ENCODE measurements at regions not wholly inside any gene's neighbourhood (a gene's known extent, or its start where the extent isn't known, plus 50 kb on each side); places are given as distances from the start of the nearest gene placed in this dataset.

- Histone ChIP-seq H3K9me3 (peaks cover 0 to 2% (median 0%) of the 10 kb centered on the region in 3 donors), H3K27ac (no peak overlapping the region), H3K4me1 (no peaks in the 10 kb centered on the region), H3K4me3 (no peak overlapping the region), H3K36me3 (no peaks in the 10 kb centered on the region), H3K27me3 (no peaks in the 10 kb centered on the region)
- DNase-seq = no peak
- intact Hi-C loops (cut with DNase I; ENCODE audit: low total_unique reads) = no loop called here
- TF ChIP-seq CTCF (IDR thresholded peaks at IDR 0.05) = no peak
These were observed 959.8 kb downstream of the EPHA7 start for GRCh38 chr6:92459606-92460005.

- Histone ChIP-seq H3K36me3 (no peaks in the 10 kb centered on the region), H3K27me3 (no peaks in the 10 kb centered on the region), H3K27ac (no peak overlapping the region), H3K4me1 (no peaks in the 10 kb centered on the region), H3K4me3 (no peak overlapping the region), H3K9me3 (no peaks in the 10 kb centered on the region)
- TF ChIP-seq CTCF (IDR thresholded peaks at IDR 0.05) = no peak
- no peak for DNase-seq
- intact Hi-C loops (cut with DNase I; ENCODE audit: low total_unique reads) = no loop called here
These were observed 973.3 kb downstream of the EPHA7 start for GRCh38 chr6:92446052-92446451.

GRCh38 chr6:92433911-92434310, 985.4 kb downstream of the EPHA7 start:
- no peak for TF ChIP-seq CTCF (IDR thresholded peaks at IDR 0.05)

GRCh38 chr6:92431502-92431901, 987.9 kb downstream of the EPHA7 start:
- no peak for TF ChIP-seq CTCF (IDR thresholded peaks at IDR 0.05)
- H3K4me3 ChIP-seq = no peak overlapping the region
- H3K36me3 ChIP-seq = no peaks in the 10 kb centered on the region
- no peaks in the 10 kb centered on the region for H3K9me3 ChIP-seq
- H3K27ac ChIP-seq = no peak overlapping the region
- intact Hi-C loops (cut with DNase I; ENCODE audit: low total_unique reads) = no loop called here
- H3K4me1 ChIP-seq = no peaks in the 10 kb centered on the region
- DNase-seq = no peak
- no peaks in the 10 kb centered on the region for H3K27me3 ChIP-seq

More at GRCh38 chr6:92433911-92434310, 985.4 kb downstream of the EPHA7 start:
- intact Hi-C loops (cut with DNase I; ENCODE audit: low total_unique reads) = no loop called here
- H3K9me3 ChIP-seq = no peaks in the 10 kb centered on the region
- no peaks in the 10 kb centered on the region for H3K27me3 ChIP-seq
- H3K4me1 ChIP-seq = no peaks in the 10 kb centered on the region
- no peaks in the 10 kb centered on the region for H3K36me3 ChIP-seq
- no peak overlapping the region for H3K4me3 ChIP-seq
- H3K27ac ChIP-seq = no peak overlapping the region
- DNase-seq = no peak

GRCh38 chr6:92428448-92428847, 990.9 kb downstream of the EPHA7 start:
- Histone ChIP-seq H3K27me3 (no peaks in the 10 kb centered on the region), H3K4me1 (no peaks in the 10 kb centered on the region), H3K9me3 (no peaks in the 10 kb centered on the region), H3K36me3 (no peaks in the 10 kb centered on the region), H3K4me3 (no peak overlapping the region), H3K27ac (no peak overlapping the region)
- no peak for DNase-seq
- intact Hi-C loops (cut with DNase I; ENCODE audit: low total_unique reads) = no loop called here
- TF ChIP-seq CTCF (IDR thresholded peaks at IDR 0.05) = no peak

- no peaks in the 10 kb centered on the region for H3K36me3 ChIP-seq
- H3K27ac ChIP-seq = no peak overlapping the region
- no peaks in the 10 kb centered on the region for H3K4me1 ChIP-seq
- no peaks in the 10 kb centered on the region for H3K9me3 ChIP-seq
- intact Hi-C loops (cut with DNase I; ENCODE audit: low total_unique reads) = no loop called here
- TF ChIP-seq CTCF (IDR thresholded peaks at IDR 0.05) = no peak
- no peak overlapping the region for H3K4me3 ChIP-seq
- H3K27me3 ChIP-seq = no peaks in the 10 kb centered on the region
- no peak for DNase-seq
These were observed 991.9 kb downstream of the EPHA7 start for GRCh38 chr6:92427453-92427852.
